SK-N-MC (cell line): ENCODE measurements at regions not wholly inside any gene's neighbourhood (a gene's known extent, or its start where the extent isn't known, plus 50 kb on each side); places are given as distances from the start of the nearest gene placed in this dataset.

ENCODE experiments used
- EZH2 ChIP-seq: fragments of 200-600 bp; sonication (generic); IDR thresholded peaks from one replicate; pipeline ENCODE4 v1.6.1; 2017; ENCODE audit warnings: antibody characterized with exemption
- POLR2AphosphoS5 ChIP-seq: IDR thresholded peaks from 2 replicates; pipeline ENCODE4 v1.6.1; 2012; ENCODE audit warnings: mild to moderate bottlenecking, low read depth, low read length, borderline replicate concordance

GRCh38 chr14:66143387-66144112 is 342.6 kb upstream of the CCDC196 start:
- TF ChIP-seq POLR2AphosphoS5 (no peak), EZH2 (no peak)
